SJSA1 (cell line): ENCODE measurements at regions not wholly inside any gene's neighbourhood (a gene's known extent, or its start where the extent isn't known, plus 50 kb on each side); places are given as distances from the start of the nearest gene placed in this dataset.

Experiments used
- DNase-seq, 2 experiments: peaks; one replicate each; pipeline ENCODE4 v3.0.0-alpha.2; 2015 to 2020; ENCODE audit warnings: low spot score in 2 of 2, low read depth in 1 of 2
- H3K27ac ChIP-seq: fragments of 250-450 bp; sonication (Bioruptor Pico); 2 replicates; pipeline ENCODE4 v1.5.1; 2020; ENCODE audit warnings: mild to moderate bottlenecking, moderate library complexity
- H3K27me3 ChIP-seq: fragments of 250-450 bp; sonication (Bioruptor Pico); replicated peaks from 2 replicates; pipeline ENCODE4 v1.5.1; 2020; ENCODE audit warnings: mild to moderate bottlenecking, moderate library complexity
- H3K36me3 ChIP-seq: fragments of 250-450 bp; sonication (Bioruptor Pico); 2 replicates; pipeline ENCODE4 v1.5.1; 2020; ENCODE audit warnings: mild to moderate bottlenecking
- H3K4me1 ChIP-seq: fragments of 250-450 bp; sonication (Bioruptor Pico); replicated peaks from 2 replicates; pipeline ENCODE4 v1.6.1; 2021; ENCODE audit warnings: mild to moderate bottlenecking
- H3K4me3 ChIP-seq: fragments of 250-450 bp; sonication (Bioruptor Pico); 2 replicates; pipeline ENCODE4 v1.5.1; 2020; ENCODE audit warnings: mild to moderate bottlenecking
- H3K9me3 ChIP-seq: fragments of 250-450 bp; sonication (Bioruptor Pico); replicated peaks from 2 replicates; pipeline ENCODE4 v1.5.1; 2020; ENCODE audit warnings: mild to moderate bottlenecking

DNA sequence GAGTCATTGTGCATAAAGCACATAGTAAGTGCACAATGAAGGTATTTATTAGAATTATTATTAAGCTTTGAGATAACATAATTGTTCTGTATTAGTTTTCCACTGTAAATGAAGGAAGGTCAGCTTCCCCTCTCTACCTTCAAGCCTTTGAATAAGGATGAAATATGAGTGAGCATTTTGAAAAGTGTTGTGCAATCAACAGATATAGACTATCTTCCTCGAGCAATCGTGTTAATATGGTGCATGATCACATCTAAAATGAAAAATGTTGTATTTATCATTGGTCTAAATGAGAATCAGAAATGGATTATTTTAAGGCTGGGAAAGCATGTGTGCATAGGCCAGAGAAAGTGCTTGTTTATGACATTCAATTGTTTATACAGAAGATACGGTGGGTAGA is 1474.6 kb upstream of the TENM3 start:
- H3K27me3 ChIP-seq, result no peaks in the 10 kb centered on the region
- H3K4me3 ChIP-seq, result no peak overlapping the region
- no peaks in the 10 kb centered on the region for H3K36me3 ChIP-seq
- no peaks in the 10 kb centered on the region for H3K9me3 ChIP-seq
- H3K27ac ChIP-seq, result no peak overlapping the region
- no peaks in the 10 kb centered on the region for H3K4me1 ChIP-seq
- no peak for DNase-seq

- H3K36me3 ChIP-seq, result no peaks in the 10 kb centered on the region
- H3K4me3 ChIP-seq, result no peak overlapping the region
- no peaks in the 10 kb centered on the region for H3K27me3 ChIP-seq
- no peak for DNase-seq
- H3K4me1 ChIP-seq, result no peaks in the 10 kb centered on the region
- H3K9me3 ChIP-seq, result no peaks in the 10 kb centered on the region
- H3K27ac ChIP-seq, result no peak overlapping the region
Observed at GRCh38 chr4:180769791-180770190, 1473.4 kb upstream of the TENM3 start.

- Histone ChIP-seq H3K4me1 (no peaks in the 10 kb centered on the region), H3K9me3 (no peaks in the 10 kb centered on the region), H3K4me3 (no peak overlapping the region), H3K36me3 (no peaks in the 10 kb centered on the region), H3K27ac (no peak overlapping the region), H3K27me3 (no peaks in the 10 kb centered on the region)
- DNase-seq, result no peak
Observed at GRCh38 chr4:180770265-180770664, 1472.9 kb upstream of the TENM3 start.

DNA sequence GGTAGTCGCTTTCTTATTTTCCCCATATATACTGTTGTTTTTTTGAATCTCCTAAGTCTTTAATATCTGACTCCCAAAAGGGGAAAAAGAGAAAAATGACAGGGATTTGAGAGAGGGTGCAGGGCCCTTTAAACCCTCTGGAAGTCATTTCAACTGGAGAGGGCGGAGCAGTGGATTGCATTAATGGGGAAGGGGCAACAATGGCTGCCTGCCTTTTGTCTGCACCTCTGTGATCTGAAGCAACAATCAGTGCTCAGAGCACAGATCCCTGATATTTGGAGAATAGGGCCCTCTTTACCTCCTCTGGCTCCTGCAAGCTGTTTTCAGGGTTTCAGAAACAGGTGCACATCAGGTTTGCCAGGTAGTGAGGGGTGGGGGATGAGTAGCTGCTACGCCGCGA is 1458.3 kb upstream of the TENM3 start:
- H3K27ac ChIP-seq, result no peak overlapping the region
- H3K27me3 ChIP-seq, result no peaks in the 10 kb centered on the region
- no peaks in the 10 kb centered on the region for H3K36me3 ChIP-seq
- DNase-seq, result no peak
- no peak overlapping the region for H3K4me3 ChIP-seq
- H3K9me3 ChIP-seq, result no peaks in the 10 kb centered on the region
- no peaks in the 10 kb centered on the region for H3K4me1 ChIP-seq

DNA sequence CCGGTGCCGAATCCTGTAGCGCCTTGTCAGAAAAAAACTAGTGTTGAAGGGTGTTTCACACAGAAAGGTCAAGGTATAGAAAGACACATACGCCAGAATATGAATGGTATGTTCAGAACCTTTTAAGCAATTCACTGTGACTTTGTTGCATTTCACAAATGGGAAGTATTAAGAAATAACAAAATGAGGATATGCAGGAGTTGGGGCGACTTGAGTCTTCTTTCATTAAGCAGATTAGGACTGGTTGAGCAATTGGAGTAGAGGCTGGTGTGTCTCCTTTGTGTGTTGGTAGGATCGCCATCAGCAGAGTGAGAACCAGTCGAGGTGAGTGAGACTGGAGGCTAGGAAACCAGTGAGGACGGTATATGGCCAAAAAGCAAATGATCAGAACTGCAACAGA is 1454.5 kb upstream of the TENM3 start:
- H3K4me1 ChIP-seq, result no peaks in the 10 kb centered on the region

GRCh38 chr4:180789929-180790328 is 1453.3 kb upstream of the TENM3 start:
- Histone ChIP-seq H3K4me1 (no peaks in the 10 kb centered on the region), H3K4me3 (no peak overlapping the region), H3K27ac (no peak overlapping the region), H3K36me3 (no peaks in the 10 kb centered on the region), H3K27me3 (no peaks in the 10 kb centered on the region), H3K9me3 (no peaks in the 10 kb centered on the region)
- no peak for DNase-seq

More for the DNA sequence above, 1454.5 kb upstream of the TENM3 start:
- no peaks in the 10 kb centered on the region for H3K36me3 ChIP-seq
- no peaks in the 10 kb centered on the region for H3K9me3 ChIP-seq
- H3K4me3 ChIP-seq, result no peak overlapping the region
- H3K27ac ChIP-seq, result no peak overlapping the region
- H3K27me3 ChIP-seq, result no peaks in the 10 kb centered on the region
- DNase-seq, result no peak

DNA sequence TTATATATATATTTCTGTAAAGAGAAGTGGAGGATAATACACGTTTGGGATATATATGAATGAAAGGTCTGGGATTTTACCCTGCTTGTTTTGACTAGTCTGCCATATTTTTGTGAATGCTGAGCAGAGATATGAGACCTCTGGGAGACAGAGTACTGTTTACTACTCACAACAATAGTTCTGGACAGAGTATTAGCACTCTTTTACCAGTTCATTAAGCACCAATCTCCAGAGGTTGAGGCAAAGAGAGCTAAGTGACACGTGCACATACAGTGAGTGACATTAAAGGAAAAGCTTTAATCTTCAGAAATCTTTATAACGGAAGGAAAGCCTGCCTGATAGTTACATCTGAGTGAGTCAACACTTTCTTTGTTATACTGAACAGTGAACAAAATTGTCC is 1452.7 kb upstream of the TENM3 start:
- H3K4me3 ChIP-seq, result no peak overlapping the region
- DNase-seq, result no peak
- no peaks in the 10 kb centered on the region for H3K27me3 ChIP-seq

DNA sequence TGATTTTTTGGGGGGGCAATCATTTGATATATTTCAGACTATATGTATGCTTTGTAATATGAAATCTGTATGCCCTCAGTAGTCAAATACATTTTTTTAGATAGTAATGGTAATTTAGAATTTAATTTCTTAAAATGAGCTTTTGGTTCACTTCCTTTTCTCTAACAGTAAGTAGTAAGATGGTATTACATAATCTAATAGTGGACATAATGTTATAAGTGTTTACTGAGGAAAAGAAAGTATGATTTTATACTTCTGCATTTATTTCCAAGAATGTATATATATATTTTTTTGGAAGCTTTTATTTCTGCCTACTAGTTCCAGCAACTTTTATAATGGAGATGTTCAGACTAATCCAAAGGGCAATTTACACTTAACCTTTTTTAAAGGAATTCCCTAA is 1450.7 kb upstream of the TENM3 start:
- no peak overlapping the region for H3K27ac ChIP-seq
- no peak overlapping the region for H3K4me3 ChIP-seq
- H3K36me3 ChIP-seq, result no peaks in the 10 kb centered on the region
- DNase-seq, result no peak
- no peaks in the 10 kb centered on the region for H3K27me3 ChIP-seq
- no peaks in the 10 kb centered on the region for H3K9me3 ChIP-seq
- H3K4me1 ChIP-seq, result no peaks in the 10 kb centered on the region

More for the DNA sequence above, 1452.7 kb upstream of the TENM3 start:
- no peaks in the 10 kb centered on the region for H3K9me3 ChIP-seq
- no peak overlapping the region for H3K27ac ChIP-seq
- no peaks in the 10 kb centered on the region for H3K4me1 ChIP-seq
- no peaks in the 10 kb centered on the region for H3K36me3 ChIP-seq

- no peaks in the 10 kb centered on the region for H3K9me3 ChIP-seq
- no peaks in the 10 kb centered on the region for H3K4me1 ChIP-seq
- H3K27me3 ChIP-seq, result no peaks in the 10 kb centered on the region; the same call in 1 of the 2 replicates
- H3K36me3 ChIP-seq, result no peaks in the 10 kb centered on the region
- no peak overlapping the region for H3K4me3 ChIP-seq
- DNase-seq, result no peak
- H3K27ac ChIP-seq, result no peak overlapping the region
Observed at GRCh38 chr4:180794333-180794732, 1448.9 kb upstream of the TENM3 start.

- Histone ChIP-seq H3K36me3 (no peaks in the 10 kb centered on the region), H3K4me1 (no peaks in the 10 kb centered on the region), H3K4me3 (no peak overlapping the region), H3K9me3 (no peaks in the 10 kb centered on the region), H3K27me3 (no peaks in the 10 kb centered on the region; the same call in 1 of the 2 replicates), H3K27ac (no peak overlapping the region)
- no peak for DNase-seq
Observed at GRCh38 chr4:180798036-180798577, 1445.1 kb upstream of the TENM3 start.

DNA sequence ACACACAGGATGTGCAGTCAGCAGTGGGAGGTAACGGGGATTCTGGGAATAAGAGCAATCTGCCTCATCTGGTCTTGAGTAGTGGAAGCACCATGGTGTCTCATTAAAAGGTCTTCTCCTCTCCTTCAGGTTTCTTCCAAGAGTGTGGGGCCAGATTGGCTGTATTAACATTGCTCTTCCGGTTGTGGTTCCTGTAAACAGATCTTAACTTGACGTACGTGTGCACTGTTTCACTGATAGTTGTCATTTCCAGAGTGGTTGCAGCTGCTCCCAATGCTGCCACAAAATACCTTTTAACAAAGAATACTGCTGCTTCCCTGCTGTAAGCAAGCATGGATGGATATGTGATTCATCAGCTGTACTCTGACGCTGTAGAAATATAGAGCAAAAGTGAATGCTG is 1443.4 kb upstream of the TENM3 start:
- DNase-seq, result no peak
- Histone ChIP-seq H3K36me3 (no peaks in the 10 kb centered on the region), H3K27me3 (no peaks in the 10 kb centered on the region; the same call in 1 of the 2 replicates), H3K27ac (no peak overlapping the region), H3K4me1 (no peaks in the 10 kb centered on the region), H3K9me3 (no peaks in the 10 kb centered on the region), H3K4me3 (no peak overlapping the region)

GRCh38 chr4:180805101-180805500 is 1438.1 kb upstream of the TENM3 start:
- Histone ChIP-seq H3K9me3 (no peaks in the 10 kb centered on the region), H3K27me3 (no peaks in the 10 kb centered on the region; the same call in 1 of the 2 replicates), H3K4me1 (no peaks in the 10 kb centered on the region), H3K4me3 (no peak overlapping the region), H3K27ac (no peak overlapping the region), H3K36me3 (no peaks in the 10 kb centered on the region)
- DNase-seq, result no peak

DNA sequence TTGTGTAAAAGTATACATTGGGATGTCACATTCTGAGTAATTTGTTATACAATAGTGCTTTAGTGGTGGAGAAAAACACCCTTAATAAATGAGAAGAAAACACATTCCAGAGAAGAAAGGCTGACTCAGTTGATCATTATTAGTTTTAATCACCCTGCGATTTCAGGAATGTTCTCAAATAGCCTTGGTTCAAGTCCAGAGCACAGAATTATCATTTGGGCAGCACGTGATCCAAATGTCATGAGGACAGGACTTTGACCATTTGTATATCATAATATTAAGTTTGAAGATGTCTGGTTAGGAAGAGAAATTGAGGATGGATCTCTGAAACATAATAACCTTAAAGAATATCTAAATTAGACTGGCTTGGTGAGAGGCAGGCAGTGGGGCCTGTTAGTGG is 1434.3 kb upstream of the TENM3 start:
- Histone ChIP-seq H3K4me3 (no peak overlapping the region), H3K4me1 (no peaks in the 10 kb centered on the region), H3K27ac (no peak overlapping the region), H3K36me3 (no peaks in the 10 kb centered on the region), H3K9me3 (no peaks in the 10 kb centered on the region), H3K27me3 (no peaks in the 10 kb centered on the region; the same call in 1 of the 2 replicates)
- no peak for DNase-seq

- DNase-seq, result no peak
- no peak overlapping the region for H3K27ac ChIP-seq
Observed at GRCh38 chr4:180809439-180809838, 1433.8 kb upstream of the TENM3 start.

GRCh38 chr4:180810581-180810980 is 1432.6 kb upstream of the TENM3 start:
- Histone ChIP-seq H3K27me3 (no peaks in the 10 kb centered on the region; the same call in 1 of the 2 replicates), H3K9me3 (no peaks in the 10 kb centered on the region), H3K4me3 (no peak overlapping the region), H3K4me1 (no peaks in the 10 kb centered on the region), H3K36me3 (no peaks in the 10 kb centered on the region), H3K27ac (no peak overlapping the region)
- DNase-seq, result no peak

More at GRCh38 chr4:180809439-180809838, 1433.8 kb upstream of the TENM3 start:
- H3K9me3 ChIP-seq, result no peaks in the 10 kb centered on the region
- no peaks in the 10 kb centered on the region for H3K36me3 ChIP-seq
- H3K4me3 ChIP-seq, result no peak overlapping the region
- H3K27me3 ChIP-seq, result no peaks in the 10 kb centered on the region; the same call in 1 of the 2 replicates
- H3K4me1 ChIP-seq, result no peaks in the 10 kb centered on the region
